Psoas muscle (tissue), 7 donors: ENCODE measurements at regions not wholly inside any gene's neighbourhood (a gene's known extent, or its start where the extent isn't known, plus 50 kb on each side); places are given as distances from the start of the nearest gene placed in this dataset.

Experiments
- ATAC-seq, 4 donors: fragments of 200-7000 bp; cut with Tn5 transposase; one replicate each; pipeline ENCODE4 v1.9.1; 2020; ENCODE audit warnings: moderate library complexity in 3 of 4, mild to moderate bottlenecking in 2 of 4
- DNase-seq, 2 donors: peaks; one replicate each; pipeline ENCODE4 v3.0.0-alpha.2; 2020
- H3K27ac ChIP-seq: fragments of 200-600 bp; one replicate; pipeline ENCODE4 v1.8.0; 2022
- H3K27me3 ChIP-seq, 3 donors: fragments of 200-600 bp in 1 of 3; one replicate each; pipeline versions ENCODE4 v1.6.1 to v1.8.0; 2013 to 2022; ENCODE audit warnings: low read length in 2 of 3, mild to moderate bottlenecking in 2 of 3, moderate library complexity in 1 of 3; ENCODE audit not compliant: insufficient read depth in 3 of 3
- H3K36me3 ChIP-seq, 2 donors: fragments of 200-600 bp in 1 of 2; one replicate each; pipeline versions ENCODE4 v1.6.1 to v1.8.0; 2013 to 2022; ENCODE audit warnings: low read depth in 1 of 2, mild to moderate bottlenecking in 1 of 2, moderate library complexity in 1 of 2; ENCODE audit not compliant: insufficient read depth in 1 of 2
- H3K4me1 ChIP-seq: fragments of 200-600 bp; one replicate; pipeline ENCODE4 v1.8.0; 2022
- H3K4me3 ChIP-seq: fragments of 200-600 bp; one replicate; pipeline ENCODE4 v1.8.0; 2022; ENCODE audit warnings: mild to moderate bottlenecking
- H3K9me3 ChIP-seq: fragments of 200-600 bp; one replicate; pipeline ENCODE4 v1.8.0; 2022
- CTCF ChIP-seq: fragments of 200-600 bp; IDR thresholded peaks from one replicate; pipeline ENCODE4 v1.8.0; 2022; ENCODE audit warnings: antibody characterized with exemption
- WGBS, 3 donors: extraction: QIAGEN DNeasy Blood & Tissue Kit; methylation state at CpG; one replicate each; pipeline versions ENCODE4 v1.1.6 to v1.1.7; 2013; 5-methylcytosine and 5-hydroxymethylcytosine counted together
- intact Hi-C, 2 donors: fragments of 100-400 bp; cut with DNase I; formaldehyde crosslinking; loops; one replicate each; pipeline versions ENCODE4 v1.11.0 to v1.14.2; 2022
- donor health status: healthy with polysubstance abuse.
- donor health status: DM: no; HTN: no; CAD: no; lungs with moderate emphysema.
- donor health status: Bipolar disorder and iron deficiency.
- donor health status: healthy.
- donor health status: DM: yes; HTN: yes; CAD: no.
- donor health status: DM: no; HTN: no; CAD: no.
- donor health status: DM: yes; HTN: yes; CAD: no.

- DNase-seq = no peak
- no peak overlapping the region for H3K27ac ChIP-seq
- TF ChIP-seq CTCF = no peak
- H3K4me1 ChIP-seq = no peaks in the 10 kb centered on the region
- H3K4me3 ChIP-seq = no peak overlapping the region
- no peaks in the 10 kb centered on the region for H3K9me3 ChIP-seq
- H3K27me3 ChIP-seq = no peaks in the 10 kb centered on the region
- intact Hi-C loops = no loop called here
- WGBS, 3 donors = 96 to 97% (median 97%) methylated on average over 3 of the region's 3 CpGs
- H3K36me3 ChIP-seq = no peaks in the 10 kb centered on the region
- no peak for ATAC-seq
Measured at GRCh38 chr2:125885340-125885739, 770.6 kb upstream of the GYPC start.

DNA sequence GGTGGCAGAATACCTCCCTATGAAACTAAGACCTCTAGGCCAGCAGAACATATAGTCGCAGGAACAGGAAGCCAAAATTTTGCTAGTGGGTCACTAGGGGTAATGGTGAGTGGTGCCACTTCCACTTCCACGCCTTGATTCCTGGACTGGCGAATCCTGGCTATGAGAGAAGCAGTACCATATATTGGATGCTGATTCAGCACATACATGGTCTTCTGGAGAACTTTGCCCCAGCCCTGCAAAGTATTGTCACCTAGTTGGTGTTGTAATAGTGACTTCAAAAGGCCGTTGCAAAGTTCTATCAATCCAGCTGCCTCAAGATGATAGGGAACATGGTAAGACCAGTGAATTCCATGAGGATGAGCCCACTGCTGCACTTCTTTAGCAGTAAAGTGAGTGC, 769.8 kb upstream of the GYPC start:
- ATAC-seq (no peak), DNase-seq (no peak)
- intact Hi-C loops = no loop called here
- no peak overlapping the region for H3K4me3 ChIP-seq
- H3K4me1 ChIP-seq = no peaks in the 10 kb centered on the region
- WGBS, 3 donors = 89 to 93% (median 91%) methylated on average over 4 of the region's 4 CpGs
- no peak overlapping the region for H3K27ac ChIP-seq
- no peak for TF ChIP-seq CTCF
- H3K9me3 ChIP-seq = no peaks in the 10 kb centered on the region
- H3K27me3 ChIP-seq = no peaks in the 10 kb centered on the region
- H3K36me3 ChIP-seq = no peaks in the 10 kb centered on the region

DNA sequence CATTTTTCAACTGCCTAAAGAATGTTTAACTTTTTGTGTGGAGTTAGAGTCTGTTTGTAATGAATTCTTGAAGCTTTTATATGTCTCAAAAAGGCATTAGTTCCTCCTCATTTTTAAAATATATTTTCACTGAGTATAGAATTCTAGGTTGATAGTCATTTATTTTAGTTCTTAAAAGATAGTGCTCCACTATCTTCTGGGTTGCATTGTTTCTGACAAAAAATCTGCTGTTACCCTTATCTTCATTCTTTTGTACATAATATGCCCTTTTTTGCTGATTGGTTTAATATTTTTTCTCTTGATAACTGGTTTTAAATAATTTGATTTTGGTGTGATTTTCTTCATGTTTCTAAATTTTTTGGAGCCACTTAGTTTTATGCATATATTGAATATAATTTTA, 754.7 kb upstream of the GYPC start:
- Histone ChIP-seq H3K27ac (no peak overlapping the region), H3K4me1 (no peaks in the 10 kb centered on the region), H3K36me3 (no peaks in the 10 kb centered on the region), H3K9me3 (no peaks in the 10 kb centered on the region), H3K27me3 (no peaks in the 10 kb centered on the region), H3K4me3 (no peak overlapping the region)
- ATAC-seq (no peak), DNase-seq (no peak)
- no peak for TF ChIP-seq CTCF
- intact Hi-C loops = no loop called here

DNA sequence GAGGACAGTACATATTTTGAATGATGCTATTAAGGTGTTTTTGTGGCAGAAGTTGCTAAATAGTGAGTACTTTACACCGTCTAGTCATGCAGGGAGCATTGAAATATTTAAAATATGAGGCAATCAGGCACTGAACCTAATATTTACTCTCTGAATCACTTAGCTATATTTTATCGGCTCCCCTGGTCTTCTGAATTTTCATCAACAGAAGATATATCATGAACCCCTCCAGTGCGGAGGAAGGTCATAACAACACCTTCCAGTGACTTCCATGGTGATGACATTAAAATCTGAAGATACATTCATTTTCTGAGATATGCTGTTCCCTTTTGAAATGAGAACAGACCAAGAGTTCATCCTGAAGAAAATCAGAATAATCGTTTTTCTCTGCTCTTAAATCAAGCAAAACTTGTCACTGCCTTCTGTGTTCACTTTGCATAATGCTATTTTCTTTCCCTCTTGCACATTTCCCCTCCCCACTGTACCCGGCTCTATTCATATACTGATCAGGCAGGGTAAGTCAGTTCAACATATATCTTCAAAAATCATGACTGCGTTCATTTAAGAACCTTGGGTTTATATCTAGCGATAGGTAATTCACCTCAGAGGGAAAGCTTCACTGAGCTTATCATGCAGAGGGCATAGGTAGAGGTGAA, 729.9 kb upstream of the GYPC start:
- H3K27ac ChIP-seq = no peak overlapping the region
- H3K9me3 ChIP-seq = peaks cover 5% of the 10 kb centered on the region
- no peak for TF ChIP-seq CTCF
- intact Hi-C loops = no loop called here
- no peak overlapping the region for H3K4me3 ChIP-seq
- 76 to 79% (median 79%) methylated on average over 7 of the region's 7 CpGs for WGBS, 3 donors
- no peaks in the 10 kb centered on the region for H3K4me1 ChIP-seq
- ATAC-seq (no peak), DNase-seq (no peak)
- no peaks in the 10 kb centered on the region for H3K27me3 ChIP-seq
- H3K36me3 ChIP-seq = no peaks in the 10 kb centered on the region

DNA sequence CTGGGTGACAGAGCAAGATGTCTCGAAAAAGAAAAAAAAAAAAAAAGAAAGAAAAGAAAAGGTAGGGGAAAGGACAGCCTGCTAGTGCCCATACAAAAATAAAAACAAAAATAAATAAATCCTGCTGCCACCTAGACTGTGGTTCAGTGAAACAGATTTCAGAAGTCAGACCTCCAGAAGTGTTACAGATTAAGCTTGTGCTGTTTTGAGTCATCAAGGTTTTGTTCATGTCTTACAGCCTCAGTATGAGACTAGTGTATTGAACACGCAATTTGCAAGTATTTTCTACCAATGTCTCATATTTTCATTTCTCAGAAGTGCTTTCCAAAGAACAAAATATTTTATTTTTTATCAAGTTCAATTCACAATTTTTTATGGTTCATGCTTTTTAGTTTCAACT, 720.4 kb upstream of the GYPC start:
- no peaks in the 10 kb centered on the region for H3K27me3 ChIP-seq
- WGBS, 3 donors = 71 to 88% (median 80%) methylated on average over 2 of the region's 2 CpGs
- no peaks in the 10 kb centered on the region for H3K36me3 ChIP-seq
- no peak overlapping the region for H3K27ac ChIP-seq
- no peak for DNase-seq
- no peak overlapping the region for H3K4me3 ChIP-seq
- TF ChIP-seq CTCF = no peak
- intact Hi-C loops = no loop called here
- no peaks in the 10 kb centered on the region for H3K9me3 ChIP-seq
- H3K4me1 ChIP-seq = no peaks in the 10 kb centered on the region
- ATAC-seq = no peak
